HepG2 (cell line): ENCODE measurements at regions not wholly inside any gene's neighbourhood (a gene's known extent, or its start where the extent isn't known, plus 50 kb on each side); places are given as distances from the start of the nearest gene placed in this dataset.

Experiments
- ARNT ChIP-seq: fragments of 450-650 bp; IDR thresholded peaks from 2 replicates; pipeline ENCODE4 v1.6.1; 2017
- NFATC3 ChIP-seq: sonication (generic); formaldehyde crosslinking; IDR thresholded peaks from 2 replicates; pipeline ENCODE4 v1.5.1; 2020; ENCODE audit warnings: mild to moderate bottlenecking, missing genetic modification reagents
- NFYB ChIP-seq: sonication (generic); formaldehyde crosslinking; IDR thresholded peaks from 2 replicates; pipeline ENCODE4 v1.4.0; 2020; ENCODE audit warnings: missing genetic modification reagents
- NONO ChIP-seq, 2 experiments: fragments of 450-650 bp in 1 of 2; sonication (generic) in 1 of 2; formaldehyde crosslinking in 1 of 2; IDR thresholded peaks in 1 of 2; conservative IDR thresholded peaks in 1 of 2; 2 replicates each; pipeline versions ENCODE4 v1.6.1 to v1.8.0; 2017 to 2022; ENCODE audit warnings: mild to moderate bottlenecking in 1 of 2, missing genetic modification reagents in 1 of 2, moderate library complexity in 1 of 2
- RORA ChIP-seq: sonication (generic); formaldehyde crosslinking; IDR thresholded peaks from 2 replicates; pipeline ENCODE4 v1.5.0; 2020; ENCODE audit warnings: mild to moderate bottlenecking, missing genetic modification reagents, moderate library complexity
- SP1 ChIP-seq, 2 experiments: fragments of 450-650 bp in 1 of 2; sonication (generic) in 1 of 2; formaldehyde crosslinking in 1 of 2; IDR thresholded peaks; 2 replicates each; pipeline versions ENCODE4 v1.4.0 to v1.6.1; 2016 to 2020; ENCODE audit warnings: missing genetic modification reagents in 1 of 2
- TBL1XR1 ChIP-seq: fragments of 150-350 bp; IDR thresholded peaks from 2 replicates; pipeline ENCODE4 v1.6.1; 2014; ENCODE audit warnings: borderline replicate concordance, low read length; ENCODE audit not compliant: partially characterized antibody
- WIZ ChIP-seq: sonication (generic); formaldehyde crosslinking; IDR thresholded peaks from 2 replicates; pipeline ENCODE4 v1.5.1; 2020; ENCODE audit warnings: mild to moderate bottlenecking, missing genetic modification reagents
- ZNF24 ChIP-seq: fragments of 450-650 bp; IDR thresholded peaks from 2 replicates; pipeline ENCODE4 v1.6.1; 2017; ENCODE audit warnings: antibody characterized with exemption, mild to moderate bottlenecking
- ZNF337 ChIP-seq: sonication (generic); formaldehyde crosslinking; IDR thresholded peaks from 2 replicates; pipeline ENCODE4 v1.5.1; 2020; ENCODE audit warnings: missing genetic modification reagents, low read depth, mild to moderate bottlenecking, borderline replicate concordance
- ZNF33A ChIP-seq: sonication (generic); formaldehyde crosslinking; IDR thresholded peaks from 2 replicates; pipeline ENCODE4 v1.5.1; 2020; ENCODE audit warnings: missing genetic modification reagents, mild to moderate bottlenecking, moderate library complexity, borderline replicate concordance
- TF ChIP-seq, protein P1 (sequence below): sonication (generic); formaldehyde crosslinking; IDR thresholded peaks from 2 replicates; pipeline ENCODE4 v1.5.0; 2020; ENCODE audit warnings: mild to moderate bottlenecking, missing genetic modification reagents, moderate library complexity
- TF ChIP-seq, protein P2 (sequence below): IDR thresholded peaks from 2 replicates; pipeline ENCODE4 v1.6.1; 2012; ENCODE audit warnings: inconsistent platforms
- TF ChIP-seq, protein P3 (sequence below), 2 experiments: fragments of 450-650 bp in 1 of 2; sonication (generic) in 1 of 2; formaldehyde crosslinking in 1 of 2; IDR thresholded peaks; 2 replicates each; pipeline versions ENCODE4 v1.6.1 to v1.8.0; 2016 to 2022; ENCODE audit warnings: antibody characterized with exemption in 1 of 2, mild to moderate bottlenecking in 1 of 2, missing genetic modification reagents in 1 of 2

DNA sequence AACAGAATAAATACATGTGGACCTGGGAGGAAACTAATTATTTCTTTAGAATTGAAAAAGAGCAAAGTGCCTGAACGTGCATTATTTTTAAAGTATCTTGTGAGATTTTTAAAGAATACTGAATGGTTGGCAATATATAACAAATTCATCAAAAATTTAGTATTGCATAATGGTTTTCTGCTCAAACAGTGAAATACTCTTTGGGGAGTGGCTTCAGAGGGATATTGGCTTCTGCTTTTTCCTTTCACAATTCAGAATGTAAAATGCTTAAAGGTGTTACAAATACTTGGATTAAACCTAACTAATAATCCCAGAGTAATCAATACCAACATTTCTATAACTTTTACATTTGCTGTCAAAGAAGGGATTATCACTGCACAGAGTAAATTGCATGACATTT, 379.3 kb upstream of the CHD1 start:
- no peak for TF ChIP-seq NFYB
- TF ChIP-seq, protein P1, sequence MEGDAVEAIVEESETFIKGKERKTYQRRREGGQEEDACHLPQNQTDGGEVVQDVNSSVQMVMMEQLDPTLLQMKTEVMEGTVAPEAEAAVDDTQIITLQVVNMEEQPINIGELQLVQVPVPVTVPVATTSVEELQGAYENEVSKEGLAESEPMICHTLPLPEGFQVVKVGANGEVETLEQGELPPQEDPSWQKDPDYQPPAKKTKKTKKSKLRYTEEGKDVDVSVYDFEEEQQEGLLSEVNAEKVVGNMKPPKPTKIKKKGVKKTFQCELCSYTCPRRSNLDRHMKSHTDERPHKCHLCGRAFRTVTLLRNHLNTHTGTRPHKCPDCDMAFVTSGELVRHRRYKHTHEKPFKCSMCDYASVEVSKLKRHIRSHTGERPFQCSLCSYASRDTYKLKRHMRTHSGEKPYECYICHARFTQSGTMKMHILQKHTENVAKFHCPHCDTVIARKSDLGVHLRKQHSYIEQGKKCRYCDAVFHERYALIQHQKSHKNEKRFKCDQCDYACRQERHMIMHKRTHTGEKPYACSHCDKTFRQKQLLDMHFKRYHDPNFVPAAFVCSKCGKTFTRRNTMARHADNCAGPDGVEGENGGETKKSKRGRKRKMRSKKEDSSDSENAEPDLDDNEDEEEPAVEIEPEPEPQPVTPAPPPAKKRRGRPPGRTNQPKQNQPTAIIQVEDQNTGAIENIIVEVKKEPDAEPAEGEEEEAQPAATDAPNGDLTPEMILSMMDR (CRISPR knock-in tag): no peak
- TF ChIP-seq SP1 (IDR thresholded peaks at IDR 0.05): no peak
- no peak for TF ChIP-seq SP1 (CRISPR knock-in tag; IDR thresholded peaks at IDR 0.05)
- no peak for TF ChIP-seq ZNF337
- TF ChIP-seq ZNF24: no peak
- TF ChIP-seq, protein P2, sequence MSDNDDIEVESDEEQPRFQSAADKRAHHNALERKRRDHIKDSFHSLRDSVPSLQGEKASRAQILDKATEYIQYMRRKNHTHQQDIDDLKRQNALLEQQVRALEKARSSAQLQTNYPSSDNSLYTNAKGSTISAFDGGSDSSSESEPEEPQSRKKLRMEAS: no peak
- TF ChIP-seq RORA: no peak
- TF ChIP-seq, protein P3, sequence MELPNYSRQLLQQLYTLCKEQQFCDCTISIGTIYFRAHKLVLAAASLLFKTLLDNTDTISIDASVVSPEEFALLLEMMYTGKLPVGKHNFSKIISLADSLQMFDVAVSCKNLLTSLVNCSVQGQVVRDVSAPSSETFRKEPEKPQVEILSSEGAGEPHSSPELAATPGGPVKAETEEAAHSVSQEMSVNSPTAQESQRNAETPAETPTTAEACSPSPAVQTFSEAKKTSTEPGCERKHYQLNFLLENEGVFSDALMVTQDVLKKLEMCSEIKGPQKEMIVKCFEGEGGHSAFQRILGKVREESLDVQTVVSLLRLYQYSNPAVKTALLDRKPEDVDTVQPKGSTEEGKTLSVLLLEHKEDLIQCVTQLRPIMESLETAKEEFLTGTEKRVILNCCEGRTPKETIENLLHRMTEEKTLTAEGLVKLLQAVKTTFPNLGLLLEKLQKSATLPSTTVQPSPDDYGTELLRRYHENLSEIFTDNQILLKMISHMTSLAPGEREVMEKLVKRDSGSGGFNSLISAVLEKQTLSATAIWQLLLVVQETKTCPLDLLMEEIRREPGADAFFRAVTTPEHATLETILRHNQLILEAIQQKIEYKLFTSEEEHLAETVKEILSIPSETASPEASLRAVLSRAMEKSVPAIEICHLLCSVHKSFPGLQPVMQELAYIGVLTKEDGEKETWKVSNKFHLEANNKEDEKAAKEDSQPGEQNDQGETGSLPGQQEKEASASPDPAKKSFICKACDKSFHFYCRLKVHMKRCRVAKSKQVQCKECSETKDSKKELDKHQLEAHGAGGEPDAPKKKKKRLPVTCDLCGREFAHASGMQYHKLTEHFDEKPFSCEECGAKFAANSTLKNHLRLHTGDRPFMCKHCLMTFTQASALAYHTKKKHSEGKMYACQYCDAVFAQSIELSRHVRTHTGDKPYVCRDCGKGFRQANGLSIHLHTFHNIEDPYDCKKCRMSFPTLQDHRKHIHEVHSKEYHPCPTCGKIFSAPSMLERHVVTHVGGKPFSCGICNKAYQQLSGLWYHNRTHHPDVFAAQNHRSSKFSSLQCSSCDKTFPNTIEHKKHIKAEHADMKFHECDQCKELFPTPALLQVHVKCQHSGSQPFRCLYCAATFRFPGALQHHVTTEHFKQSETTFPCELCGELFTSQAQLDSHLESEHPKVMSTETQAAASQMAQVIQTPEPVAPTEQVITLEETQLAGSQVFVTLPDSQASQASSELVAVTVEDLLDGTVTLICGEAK (IDR thresholded peaks at IDR 0.05): no peak
- TF ChIP-seq, protein P3 (CRISPR knock-in tag; IDR thresholded peaks at IDR 0.05): no peak
- no peak for TF ChIP-seq ZNF33A
- no peak for TF ChIP-seq NONO (IDR thresholded peaks at IDR 0.05)
- TF ChIP-seq NONO (CRISPR knock-in tag; conservative IDR thresholded peaks at IDR 0.05): no peak
- no peak for TF ChIP-seq TBL1XR1
- no peak for TF ChIP-seq WIZ (CRISPR knock-in tag)
- TF ChIP-seq NFATC3 (CRISPR knock-in tag): no peak
- no peak for TF ChIP-seq ARNT
